CD14-positive monocyte (primary cell): ENCODE measurements at regions not wholly inside any gene's neighbourhood (a gene's known extent, or its start where the extent isn't known, plus 50 kb on each side); places are given as distances from the start of the nearest gene placed in this dataset.

Source experiments
- DNase-seq, 3 donors: peaks; one replicate each; pipeline ENCODE4 v3.0.0-alpha.2; 2011 to 2022
- H2AFZ ChIP-seq: 2 replicates; pipeline ENCODE4 v1.6.0; 2012; ENCODE audit warnings: mild to moderate bottlenecking, low read depth, low read length, inconsistent platforms; ENCODE audit not compliant: insufficient read depth, poor library complexity, severe bottlenecking
- H3K27ac ChIP-seq, 2 donors: 1 replicate in 1 of 2; 2 replicates in 1 of 2; pipeline ENCODE4 v1.5.1; 2012 to 2013; ENCODE audit warnings: low read length in 2 of 2, control low read depth in 1 of 2, inconsistent platforms in 1 of 2, low read depth in 1 of 2, mild to moderate bottlenecking in 1 of 2
- H3K27me3 ChIP-seq, 2 donors: one replicate each; pipeline versions ENCODE4 v1.6.0 to v1.6.1; 2011 to 2013; ENCODE audit warnings: low read length in 2 of 2; ENCODE audit not compliant: control insufficient read depth in 2 of 2, insufficient read depth in 2 of 2
- H3K36me3 ChIP-seq, 2 donors: replicated peaks in 1 of 2; 1 replicate in 1 of 2; 2 replicates in 1 of 2; pipeline versions ENCODE4 v1.5.1 to v1.6.1; 2012 to 2013; ENCODE audit warnings: low read length in 2 of 2, control low read depth in 1 of 2, inconsistent platforms in 1 of 2, mild to moderate bottlenecking in 1 of 2; ENCODE audit not compliant: insufficient read depth in 2 of 2, control insufficient read depth in 1 of 2
- H3K4me1 ChIP-seq, 2 donors: 1 replicate in 1 of 2; 2 replicates in 1 of 2; pipeline versions ENCODE4 v1.5.1 to v1.6.1; 2012 to 2013; ENCODE audit warnings: low read length in 2 of 2, control low read depth in 1 of 2, inconsistent platforms in 1 of 2, mild to moderate bottlenecking in 1 of 2, moderate library complexity in 1 of 2; ENCODE audit not compliant: insufficient read depth in 2 of 2, control insufficient read depth in 1 of 2
- H3K4me2 ChIP-seq: replicated peaks from 2 replicates; pipeline ENCODE3; 2012; ENCODE audit warnings: low read length, moderate library complexity, mild to moderate bottlenecking; ENCODE audit not compliant: poor library complexity, severe bottlenecking; ENCODE audit errors: extremely low read depth
- H3K4me3 ChIP-seq, 3 experiments: fragments of 200-600 bp in 1 of 3; sonication (generic) in 1 of 3; replicated peaks in 1 of 3; 1 replicate in 2 of 3; 2 replicates in 1 of 3; pipeline ENCODE4 v1.5.1; 2011 to 2013; ENCODE audit warnings: low read length in 3 of 3, mild to moderate bottlenecking in 3 of 3, control low read depth in 2 of 3, low read depth in 2 of 3, inconsistent platforms in 1 of 3, moderate library complexity in 1 of 3
- H3K79me2 ChIP-seq: 2 replicates; pipeline ENCODE4 v1.6.0; 2012; ENCODE audit warnings: mild to moderate bottlenecking, control low read depth, inconsistent platforms, low read length, moderate library complexity; ENCODE audit not compliant: insufficient read depth
- H3K9ac ChIP-seq: 2 replicates; pipeline ENCODE4 v1.6.0; 2017; ENCODE audit warnings: low read length, mild to moderate bottlenecking; ENCODE audit not compliant: insufficient read depth, poor library complexity, severe bottlenecking
- H3K9me3 ChIP-seq, 2 donors: replicated peaks in 1 of 2; 1 replicate in 1 of 2; 2 replicates in 1 of 2; pipeline versions ENCODE4 v1.5.1 to v1.6.1; 2012 to 2013; ENCODE audit warnings: low read length in 2 of 2, control low read depth in 1 of 2; ENCODE audit not compliant: control insufficient read depth in 1 of 2, insufficient read depth in 1 of 2
- H4K20me1 ChIP-seq: 2 replicates; pipeline ENCODE4 v1.6.0; 2012; ENCODE audit warnings: mild to moderate bottlenecking, low read length, control low read depth, moderate library complexity; ENCODE audit not compliant: insufficient read depth
- H3K27ac Mint-ChIP-seq, 7 donors: one replicate each; pipeline ENCODE4 v1.8.0; 2020; ENCODE audit warnings: mild to moderate bottlenecking in 7 of 7, mixed read lengths in 7 of 7, moderate library complexity in 6 of 7, inconsistent platforms in 2 of 7
- H3K27me3 Mint-ChIP-seq, 3 donors: one replicate each; pipeline ENCODE4 v1.8.0; 2021 to 2022; ENCODE audit warnings: low read depth in 3 of 3, mild to moderate bottlenecking in 3 of 3, mixed read lengths in 3 of 3, moderate library complexity in 3 of 3, inconsistent platforms in 1 of 3
- H3K36me3 Mint-ChIP-seq, 2 donors: one replicate each; pipeline ENCODE4 v1.8.0; 2020; ENCODE audit warnings: mixed read lengths in 2 of 2, inconsistent platforms in 1 of 2, mild to moderate bottlenecking in 1 of 2
- H3K4me1 Mint-ChIP-seq: one replicate; pipeline ENCODE4 v1.8.0; 2020; ENCODE audit warnings: mild to moderate bottlenecking, mixed read lengths
- H3K4me3 Mint-ChIP-seq, 2 donors: one replicate each; pipeline ENCODE4 v1.8.0; 2020; ENCODE audit warnings: mild to moderate bottlenecking in 2 of 2, mixed read lengths in 2 of 2, moderate library complexity in 1 of 2
- H3K9me3 Mint-ChIP-seq, 7 donors: one replicate each; pipeline ENCODE4 v1.8.0; 2020 to 2022; ENCODE audit warnings: mixed read lengths in 7 of 7, mild to moderate bottlenecking in 6 of 7, moderate library complexity in 6 of 7, inconsistent platforms in 2 of 7
- CTCF ChIP-seq: fragments of 200-600 bp; IDR thresholded peaks from one replicate; pipeline ENCODE4 v1.8.0; 2022; ENCODE audit warnings: antibody characterized with exemption, mild to moderate bottlenecking
- WGBS: methylation state at CpG from one replicate; pipeline ENCODE4 v1.1.5; 2013; ENCODE audit warnings: missing lambda C conversion rate; ENCODE audit not compliant: insufficient coverage; 5-methylcytosine and 5-hydroxymethylcytosine counted together
- intact Hi-C, 2 donors: fragments of 100-400 bp; cut with micrococcal nuclease; formaldehyde crosslinking; loops; one replicate each; pipeline versions ENCODE4 v1.15.0 to v1.15.1; 2023

- Mint-ChIP-seq H3K27me3 (peaks cover 25 to 27% (median 26%) of the 10 kb centered on the region in 3 donors), H3K4me1 (peaks cover 36% of the 10 kb centered on the region), H3K36me3 (peaks cover 27 to 28% of the 10 kb centered on the region in 2 donors), H3K9me3 (peaks cover 10 to 33% (median 21%) of the 10 kb centered on the region in 7 donors), H3K27ac (no peak overlapping the region), H3K4me3 (no peak overlapping the region)
- WGBS, result 8% methylated on average over 7 of the region's 21 CpGs
- no peak overlapping the region for H3K9ac ChIP-seq
- peaks cover 34 to 38% of the 10 kb centered on the region in 2 donors for H3K4me1 ChIP-seq
- intact Hi-C loops, result no loop called here
- peak overlapping the region; percentile 77 for H3K4me2 ChIP-seq
- H3K36me3 ChIP-seq, result no peaks in the 10 kb centered on the region
- peaks cover 42 to 90% of the 10 kb centered on the region in 2 donors for H3K9me3 ChIP-seq
- no peak for TF ChIP-seq CTCF
- no peaks in the 10 kb centered on the region for H4K20me1 ChIP-seq
- H3K27me3 ChIP-seq, result peaks cover 96 to 100% of the 10 kb centered on the region in 2 donors
- DNase-seq, result no peak
- H3K79me2 ChIP-seq, result no peaks in the 10 kb centered on the region
- peak overlapping the region; percentile 28 to 75 (median 37) for H3K4me3 ChIP-seq
- H2AFZ ChIP-seq, result peak overlapping the region; percentile 22
- no peak overlapping the region for H3K27ac ChIP-seq
Measured at GRCh38 chr7:25857376-25858067, 294.5 kb upstream of the NFE2L3 start.

- intact Hi-C loops, result no loop called here
- no peak overlapping the region for H3K27ac Mint-ChIP-seq
- peaks cover 20% of the 10 kb centered on the region in 3 donors for H3K27me3 Mint-ChIP-seq
- peaks cover 8 to 38% (median 18%) of the 10 kb centered on the region in 7 donors for H3K9me3 Mint-ChIP-seq
- H2AFZ ChIP-seq, result no peak overlapping the region
- H3K4me3 ChIP-seq, result no peak overlapping the region
- peaks cover 39% of the 10 kb centered on the region for H3K4me1 Mint-ChIP-seq
- no peaks in the 10 kb centered on the region for H3K36me3 ChIP-seq
- H3K4me1 ChIP-seq, result peaks cover 34 to 38% of the 10 kb centered on the region in 2 donors
- H3K79me2 ChIP-seq, result no peaks in the 10 kb centered on the region
- TF ChIP-seq CTCF, result no peak
- no peak overlapping the region for H3K9ac ChIP-seq
- H3K4me2 ChIP-seq, result no peak overlapping the region
- no peaks in the 10 kb centered on the region for H4K20me1 ChIP-seq
- H3K36me3 Mint-ChIP-seq, result peaks cover 32% of the 10 kb centered on the region in 2 donors
- H3K27me3 ChIP-seq, result peaks cover 97 to 100% of the 10 kb centered on the region in 2 donors
- H3K27ac ChIP-seq, result no peak overlapping the region
- H3K4me3 Mint-ChIP-seq, result no peak overlapping the region
- no peak for DNase-seq
- WGBS, result 3% methylated on average over 5 of the region's 9 CpGs
- peaks cover 46 to 92% of the 10 kb centered on the region in 2 donors for H3K9me3 ChIP-seq
Measured at GRCh38 chr7:25858200-25858524, 293.8 kb upstream of the NFE2L3 start.
